ENCODE measurements at regions not wholly inside any gene's neighbourhood (a gene's known extent, or its start where the extent isn't known, plus 50 kb on each side); places are given as distances from the start of the nearest gene placed in this dataset.

DNA sequence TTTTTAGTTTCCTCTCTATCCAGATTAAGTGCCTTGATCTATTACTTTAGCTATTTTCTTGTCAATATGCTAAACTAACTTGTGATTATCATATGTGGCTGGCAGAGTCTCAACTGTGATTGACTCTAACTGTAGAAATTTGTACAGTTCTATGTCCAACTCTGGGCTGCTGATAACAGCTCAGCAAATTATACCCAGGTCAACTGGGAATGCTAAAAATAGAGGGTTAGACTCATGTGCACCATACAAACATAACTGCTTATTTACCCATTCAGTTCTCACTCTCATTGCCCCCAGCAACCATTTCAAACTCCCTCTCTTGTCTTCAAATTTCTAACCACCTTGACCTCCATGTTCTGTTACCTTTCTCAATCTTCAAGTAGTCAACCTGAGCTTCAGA is 576.9 kb downstream of the TDRD15 start:
- Histone ChIP-seq H3F3A (ENCODE audit: low read depth) (no peaks in the 10 kb centered on the region), H3K9me3 (ENCODE audit: low read depth) (no peaks in the 10 kb centered on the region), H3K79me2 (ENCODE audit: low read depth) (no peaks in the 10 kb centered on the region), H3K27me3 (no peaks in the 10 kb centered on the region), H3K4me1 (no peaks in the 10 kb centered on the region), H2AFZ (replicated peaks) (no peak overlapping the region), H3K36me3 (no peaks in the 10 kb centered on the region), H4K20me1 (ENCODE audit: low read depth) (no peaks in the 10 kb centered on the region), H3K27ac (no peak overlapping the region), H3K4me3 (no peak overlapping the region), H3K9ac (no peak overlapping the region), H3K4me2 (no peak overlapping the region)
- Mint-ChIP-seq H3K4me1 (no peaks in the 10 kb centered on the region), H3K4me3 (no peak overlapping the region), H3K27me3 (ENCODE audit: insufficient read depth, low read depth) (no peaks in the 10 kb centered on the region), H3K27ac (no peak overlapping the region), H3K9me3 (no peaks in the 10 kb centered on the region), H3K36me3 (no peaks in the 10 kb centered on the region)
- DNase-seq (ENCODE audit: low spot score), result no peak
- TF ChIP-seq CTCF (IDR thresholded peaks at IDR 0.05), result no peak

DNA sequence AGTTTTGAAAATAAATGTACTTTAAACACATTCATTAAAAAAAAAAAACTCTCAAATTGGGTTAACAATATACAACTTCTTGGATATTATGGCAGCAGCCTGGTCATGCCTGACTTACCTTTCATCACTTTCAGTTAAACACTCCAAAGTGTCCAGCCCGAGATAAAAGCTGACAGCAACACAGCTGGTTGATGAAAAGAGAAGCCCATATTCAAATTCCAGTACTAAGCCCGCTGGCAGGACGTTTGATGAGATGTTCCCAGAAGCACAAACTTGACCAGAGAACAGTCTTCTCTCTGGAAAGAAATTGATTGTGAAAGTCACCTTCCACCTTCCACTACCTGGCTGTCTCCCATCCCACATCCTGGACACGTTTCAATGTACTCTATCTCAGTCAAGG is 586.3 kb downstream of the TDRD15 start:
- Mint-ChIP-seq H3K4me3 (no peak overlapping the region), H3K27ac (peak overlapping the region; percentile 1), H3K4me1 (peaks cover 17% of the 10 kb centered on the region), H3K9me3 (no peaks in the 10 kb centered on the region), H3K36me3 (no peaks in the 10 kb centered on the region), H3K27me3 (ENCODE audit: insufficient read depth, low read depth) (peaks cover 2% of the 10 kb centered on the region)
- Histone ChIP-seq H3F3A (ENCODE audit: low read depth) (no peaks in the 10 kb centered on the region), H3K9me3 (ENCODE audit: low read depth) (no peaks in the 10 kb centered on the region), H3K4me1 (no peaks in the 10 kb centered on the region), H3K4me3 (no peak overlapping the region), H4K20me1 (ENCODE audit: low read depth) (no peaks in the 10 kb centered on the region), H3K27ac (no peak overlapping the region), H3K9ac (no peak overlapping the region), H3K27me3 (no peaks in the 10 kb centered on the region), H3K79me2 (ENCODE audit: low read depth) (no peaks in the 10 kb centered on the region), H3K36me3 (no peaks in the 10 kb centered on the region), H3K4me2 (no peak overlapping the region), H2AFZ (replicated peaks) (no peak overlapping the region)
- no peak for DNase-seq (ENCODE audit: low spot score)
- TF ChIP-seq EZH2 (IDR thresholded peaks at IDR 0.05) (no peak), CTCF (IDR thresholded peaks at IDR 0.05) (no peak)

GRCh38 chr2:21710496-21710895 is 586.7 kb downstream of the TDRD15 start:
- no peaks in the 10 kb centered on the region for H3F3A ChIP-seq (ENCODE audit: low read depth)
- H3K9ac ChIP-seq, result no peak overlapping the region
- H2AFZ ChIP-seq (replicated peaks), result peak overlapping the region; percentile 43
- no peaks in the 10 kb centered on the region for H3K79me2 ChIP-seq (ENCODE audit: low read depth)
- no peaks in the 10 kb centered on the region for H3K27me3 ChIP-seq
- H3K36me3 Mint-ChIP-seq, result no peaks in the 10 kb centered on the region
- no peak overlapping the region for H3K4me2 ChIP-seq
- H3K27ac Mint-ChIP-seq, result peak overlapping the region; percentile 1
- H3K27ac ChIP-seq, result no peak overlapping the region
- H3K27me3 Mint-ChIP-seq (ENCODE audit: insufficient read depth, low read depth), result peaks cover 2% of the 10 kb centered on the region
- no peak overlapping the region for H3K4me3 Mint-ChIP-seq
- H3K9me3 Mint-ChIP-seq, result no peaks in the 10 kb centered on the region
- H3K4me3 ChIP-seq, result no peak overlapping the region
- peaks cover 21% of the 10 kb centered on the region for H3K4me1 Mint-ChIP-seq
- TF ChIP-seq CTCF (IDR thresholded peaks at IDR 0.05) (no peak), EZH2 (IDR thresholded peaks at IDR 0.05) (no peak), EZH2phosphoT487 (IDR thresholded peaks at IDR 0.05) (no peak)
- DNase-seq (ENCODE audit: low spot score), result no peak
- H3K9me3 ChIP-seq (ENCODE audit: low read depth), result no peaks in the 10 kb centered on the region
- H4K20me1 ChIP-seq (ENCODE audit: low read depth), result no peaks in the 10 kb centered on the region
- peaks cover 4% of the 10 kb centered on the region for H3K4me1 ChIP-seq
- no peaks in the 10 kb centered on the region for H3K36me3 ChIP-seq

DNA sequence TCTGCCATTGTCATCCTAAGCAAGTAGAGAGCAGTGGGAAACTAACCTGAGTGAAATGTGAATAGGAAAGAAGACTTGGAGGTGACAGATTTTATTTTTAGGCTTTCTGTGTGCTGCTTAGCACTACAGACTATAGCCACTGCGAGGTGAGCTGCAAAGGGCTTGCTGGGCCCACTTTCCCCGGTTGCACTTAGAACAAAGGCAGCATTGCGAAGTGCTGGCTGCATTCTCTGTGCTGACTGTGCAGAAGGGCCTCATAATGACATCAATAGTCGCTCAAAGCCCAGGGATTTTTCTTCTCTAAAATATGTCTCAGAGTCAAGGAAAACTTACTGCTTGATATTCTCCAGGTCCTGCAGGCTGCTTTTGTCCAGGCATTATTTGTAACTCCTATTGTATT is 592.1 kb downstream of the TDRD15 start:
- no peaks in the 10 kb centered on the region for H3K36me3 ChIP-seq
- peaks cover 32% of the 10 kb centered on the region for H3K4me1 Mint-ChIP-seq
- H3K4me3 Mint-ChIP-seq, result no peak overlapping the region
- H3K4me1 ChIP-seq, result peaks cover 19% of the 10 kb centered on the region
- H3K9ac ChIP-seq, result no peak overlapping the region
- H4K20me1 ChIP-seq (ENCODE audit: low read depth), result no peaks in the 10 kb centered on the region
- no peaks in the 10 kb centered on the region for H3K27me3 ChIP-seq
- H3K79me2 ChIP-seq (ENCODE audit: low read depth), result no peaks in the 10 kb centered on the region
- H3K9me3 ChIP-seq (ENCODE audit: low read depth), result no peaks in the 10 kb centered on the region
- H3K27ac ChIP-seq, result no peak overlapping the region
- no peaks in the 10 kb centered on the region for H3K27me3 Mint-ChIP-seq (ENCODE audit: insufficient read depth, low read depth)
- DNase-seq (ENCODE audit: low spot score), result peak; percentile 71
- H2AFZ ChIP-seq (replicated peaks), result peak overlapping the region; percentile 56
- H3F3A ChIP-seq (ENCODE audit: low read depth), result peaks cover 8% of the 10 kb centered on the region
- no peak for TF ChIP-seq EZH2phosphoT487 (IDR thresholded peaks at IDR 0.05)
- TF ChIP-seq CTCF (IDR thresholded peaks at IDR 0.05), result no peak
- no peak for TF ChIP-seq EZH2 (IDR thresholded peaks at IDR 0.05)
- H3K27ac Mint-ChIP-seq, result peak overlapping the region; percentile 24
- H3K9me3 Mint-ChIP-seq, result no peaks in the 10 kb centered on the region
- peak overlapping the region; percentile 28 for H3K4me2 ChIP-seq
- no peaks in the 10 kb centered on the region for H3K36me3 Mint-ChIP-seq
- H3K4me3 ChIP-seq, result no peak overlapping the region
